ENCODE measurements at regions not wholly inside any gene's neighbourhood (a gene's known extent, or its start where the extent isn't known, plus 50 kb on each side); places are given as distances from the start of the nearest gene placed in this dataset.

DNA sequence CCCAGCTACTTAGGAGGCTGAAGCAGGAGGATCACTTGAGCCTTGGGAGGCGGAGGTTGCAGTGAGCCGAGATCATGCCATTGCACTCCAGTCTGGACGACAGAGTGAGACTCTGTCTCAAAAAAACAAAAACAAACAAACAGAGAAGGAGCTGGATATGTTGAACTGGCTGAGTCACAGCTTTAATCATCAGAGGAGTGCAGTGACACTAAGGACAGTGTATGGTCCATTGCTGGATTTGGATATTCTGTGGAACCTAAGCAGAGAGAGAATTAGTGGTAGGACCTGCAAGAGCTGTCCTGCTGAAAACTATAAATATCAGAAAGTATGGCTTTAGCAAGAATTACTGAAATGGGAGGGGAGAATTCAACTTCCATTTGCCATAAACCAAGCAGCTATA is 163.0 kb upstream of the PELI2 start:
- intact Hi-C loops (cut with DNase I), result no loop called here

DNA sequence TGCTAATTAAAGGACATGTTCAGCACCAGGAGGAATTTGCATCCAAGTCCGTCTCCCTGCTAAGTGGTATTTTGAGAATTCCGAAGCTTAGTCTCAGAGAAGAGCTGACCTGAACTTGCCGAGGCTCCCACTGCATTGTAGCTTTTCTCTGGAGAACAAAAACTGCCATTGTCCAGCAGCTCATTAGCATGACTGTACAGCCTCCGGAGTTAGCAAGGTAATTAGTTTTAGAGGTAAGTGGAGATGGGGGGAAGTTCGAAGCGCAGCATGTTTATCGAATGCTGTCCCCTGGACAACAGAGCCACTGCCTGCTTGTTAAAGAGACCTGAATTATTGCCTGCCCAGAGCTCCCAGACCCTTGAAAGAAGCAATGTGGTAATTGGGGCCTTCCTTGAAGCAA is 160.3 kb upstream of the PELI2 start:
- no peak for DNase-seq (ENCODE audit: low spot score)

More for the DNA sequence above, 163.0 kb upstream of the PELI2 start:
- DNase-seq (ENCODE audit: low spot score), result no peak

DNA sequence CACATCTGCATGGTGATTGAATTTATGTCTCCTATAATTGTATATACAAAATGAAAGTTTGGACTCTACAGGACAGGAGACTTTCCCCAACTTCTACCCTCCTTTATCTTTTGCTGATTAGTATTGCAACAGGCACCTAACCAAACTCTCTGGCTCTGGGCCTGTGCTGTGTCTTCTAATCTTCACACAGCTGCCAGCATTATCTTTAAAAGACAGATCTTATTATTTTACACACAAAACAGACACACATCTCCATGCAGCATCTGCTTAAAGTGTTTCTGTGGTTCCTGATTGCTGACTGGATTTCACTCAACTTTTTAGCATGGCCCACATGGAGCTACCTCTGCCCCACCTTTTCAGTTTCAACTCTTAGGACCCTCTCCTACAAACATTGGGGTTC is 154.9 kb upstream of the PELI2 start:
- DNase-seq (ENCODE audit: low spot score), result no peak
- intact Hi-C loops (cut with DNase I), result no loop called here

More for the DNA sequence above, 160.3 kb upstream of the PELI2 start:
- intact Hi-C loops (cut with DNase I), result no loop called here

DNA sequence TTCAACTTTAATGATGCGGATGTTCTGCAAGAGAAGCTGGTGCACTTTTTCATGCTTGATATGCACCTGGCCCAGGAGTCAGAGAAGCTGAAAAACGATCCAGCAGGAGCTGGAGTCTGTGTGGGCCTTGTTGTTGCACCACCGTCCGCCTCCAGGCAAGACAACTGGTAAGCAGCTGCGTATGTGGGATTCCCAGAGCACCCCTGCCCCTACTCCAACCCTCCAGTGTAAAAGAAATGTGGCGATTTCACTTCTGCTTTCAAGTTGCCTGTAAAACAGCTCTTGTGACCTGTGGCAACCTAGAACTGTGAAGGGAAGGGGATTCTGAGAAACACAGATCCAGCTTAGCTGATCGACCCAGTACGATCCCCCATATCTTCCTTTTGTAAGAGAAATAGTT is 154.1 kb upstream of the PELI2 start:
- intact Hi-C loops (cut with DNase I), result no loop called here
- no peak for DNase-seq (ENCODE audit: low spot score)

DNA sequence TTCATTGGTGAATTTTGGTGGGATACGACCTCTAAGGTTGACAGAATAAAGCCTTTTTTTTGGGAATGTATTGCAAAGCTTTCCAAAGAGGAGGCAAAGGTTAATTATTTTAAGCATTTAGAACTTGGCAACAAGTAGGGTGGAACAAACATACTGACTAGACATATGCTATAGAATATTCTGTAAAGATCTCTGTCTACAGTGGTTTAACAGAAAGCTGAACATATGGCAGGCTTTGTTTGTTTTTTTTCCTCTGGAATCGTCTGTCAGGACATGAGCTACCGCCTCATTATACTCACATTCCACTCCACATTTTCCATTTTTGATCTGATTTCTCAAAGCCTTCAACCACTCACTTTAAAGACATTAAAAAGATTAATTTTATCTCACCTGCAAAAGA is 153.4 kb upstream of the PELI2 start:
- intact Hi-C loops (cut with DNase I), result no loop called here
- DNase-seq (ENCODE audit: low spot score), result no peak

DNA sequence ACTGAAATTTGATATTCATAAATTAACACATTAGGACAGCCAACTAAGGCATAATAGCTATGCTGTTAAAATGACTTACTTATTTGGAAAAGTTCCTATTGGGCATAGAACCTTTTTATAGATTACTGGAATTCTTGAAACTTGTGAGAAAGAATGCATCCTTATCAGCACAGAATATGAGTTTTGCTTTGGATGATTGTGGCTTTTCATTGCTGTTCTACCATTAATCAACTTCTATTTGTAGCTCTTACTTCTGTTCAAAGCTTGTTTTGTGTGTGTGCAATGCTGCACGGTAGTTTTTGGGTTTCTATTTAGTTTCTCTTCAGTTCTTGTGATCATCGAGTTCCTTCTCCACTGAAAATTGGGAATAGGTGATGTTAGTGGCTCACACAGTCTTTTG is 152.4 kb upstream of the PELI2 start:
- intact Hi-C loops (cut with DNase I), result no loop called here
- DNase-seq (ENCODE audit: low spot score), result no peak

DNA sequence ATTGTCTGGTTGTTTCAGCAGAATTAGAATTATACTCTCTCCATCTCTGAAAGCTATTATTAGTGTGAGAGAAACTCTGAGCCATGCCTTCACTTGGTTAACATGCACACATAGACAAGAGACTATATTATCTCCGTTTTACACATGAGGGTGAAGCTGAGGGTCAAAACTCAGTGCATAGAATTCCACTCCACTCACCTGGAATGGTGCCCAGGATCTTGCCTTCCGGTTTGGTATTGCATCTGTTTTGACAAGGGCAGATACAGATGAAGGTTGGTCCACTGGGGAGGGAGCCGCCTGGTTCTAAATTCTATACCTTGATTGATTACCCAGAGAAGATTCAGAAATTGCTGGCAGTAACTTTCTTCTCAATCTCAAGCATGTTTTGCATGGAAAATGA is 149.5 kb upstream of the PELI2 start:
- intact Hi-C loops (cut with DNase I), result no loop called here
- DNase-seq (ENCODE audit: low spot score), result no peak

DNA sequence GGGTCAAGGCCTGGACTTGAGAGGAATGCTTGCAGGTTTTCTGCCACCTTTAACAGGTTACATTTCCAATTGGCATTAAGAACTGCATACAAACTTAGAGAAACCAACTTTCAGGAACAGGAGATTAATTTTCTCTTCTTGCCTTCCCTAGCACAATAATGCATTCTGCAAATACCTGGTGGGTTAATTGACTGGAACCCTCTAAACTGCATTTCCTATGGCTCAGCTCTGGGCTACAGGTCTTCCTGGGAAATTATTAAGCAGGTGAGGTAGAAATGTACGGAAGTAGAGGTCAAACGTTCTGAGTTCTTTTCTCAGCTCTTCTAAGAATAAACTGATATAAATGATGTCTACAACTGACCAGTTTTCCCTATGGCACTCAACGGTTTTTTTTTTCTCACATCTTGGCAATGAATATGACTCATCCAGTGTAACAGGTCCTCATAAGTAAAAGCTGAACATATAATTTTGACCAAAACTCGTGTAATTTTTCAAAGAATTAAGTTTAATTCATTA is 144.9 kb upstream of the PELI2 start:
- intact Hi-C loops (cut with DNase I), result no loop called here
- DNase-seq (ENCODE audit: low spot score), result no peak

DNA sequence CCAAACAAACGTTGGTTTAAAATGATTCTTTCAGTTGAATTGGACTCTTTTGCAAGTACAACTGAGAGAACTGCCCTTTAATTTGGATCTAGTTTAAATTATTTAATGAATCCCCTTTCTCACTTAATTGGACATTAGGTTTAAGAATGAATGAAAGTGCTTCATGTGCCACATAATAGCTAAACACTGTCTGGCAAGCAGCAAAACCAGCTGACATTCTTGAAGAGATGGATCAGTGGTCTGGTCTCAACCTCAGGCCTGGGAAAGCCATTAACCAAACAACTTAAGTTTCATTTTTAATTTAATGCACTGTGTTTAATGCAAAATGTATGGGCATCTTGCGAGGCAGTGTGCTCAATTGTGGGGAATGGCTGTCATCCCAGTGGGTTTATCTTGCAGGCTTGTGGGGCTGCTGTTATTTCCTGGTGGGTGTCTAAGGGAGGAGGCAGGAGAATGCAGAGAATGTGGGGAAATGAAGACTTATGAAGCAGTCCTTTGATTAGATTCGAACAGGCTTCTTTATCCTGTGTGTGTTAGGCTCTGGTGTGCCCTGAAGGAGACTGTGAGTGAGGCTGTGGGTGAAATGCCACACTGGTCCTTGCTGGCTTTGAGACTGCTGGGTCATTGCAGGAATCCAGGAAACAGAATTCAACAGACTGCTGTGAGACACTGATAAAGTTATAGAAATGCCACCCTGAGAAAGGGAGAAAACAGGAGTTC is 144.1 kb upstream of the PELI2 start:
- no peak for DNase-seq (ENCODE audit: low spot score)
- intact Hi-C loops (cut with DNase I), result no loop called here

DNA sequence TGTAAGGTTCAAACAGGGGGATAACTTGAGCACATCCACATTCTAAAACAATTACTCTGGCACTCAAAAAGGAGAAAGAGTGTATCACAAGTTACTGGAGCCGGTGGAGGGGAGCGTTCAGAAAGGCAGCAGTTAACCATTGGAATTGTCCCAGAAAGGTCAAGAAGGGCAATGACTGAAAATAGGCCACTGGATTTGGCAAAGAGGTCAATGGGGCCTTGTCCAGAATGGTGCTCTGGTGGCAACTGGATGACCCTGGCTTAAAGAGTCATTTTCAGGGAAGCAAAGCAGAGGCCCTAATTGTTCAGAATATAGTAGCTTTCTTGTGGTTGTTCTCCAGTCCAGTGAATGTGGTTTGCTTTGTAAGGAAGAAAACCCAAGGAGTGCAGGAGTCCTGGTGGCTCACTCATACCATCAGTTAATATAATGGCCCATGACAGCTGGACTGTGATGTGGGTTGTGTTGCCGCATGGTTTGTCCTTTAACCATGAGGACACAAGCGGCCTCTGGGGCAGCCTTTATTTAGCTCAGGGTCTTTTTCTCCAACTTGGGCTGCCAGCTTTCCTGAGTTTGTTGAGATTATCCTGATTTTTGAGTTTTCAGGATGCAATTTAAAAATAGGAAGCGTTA is 142.8 kb upstream of the PELI2 start:
- intact Hi-C loops (cut with DNase I), result no loop called here
- no peak for DNase-seq (ENCODE audit: low spot score)

DNA sequence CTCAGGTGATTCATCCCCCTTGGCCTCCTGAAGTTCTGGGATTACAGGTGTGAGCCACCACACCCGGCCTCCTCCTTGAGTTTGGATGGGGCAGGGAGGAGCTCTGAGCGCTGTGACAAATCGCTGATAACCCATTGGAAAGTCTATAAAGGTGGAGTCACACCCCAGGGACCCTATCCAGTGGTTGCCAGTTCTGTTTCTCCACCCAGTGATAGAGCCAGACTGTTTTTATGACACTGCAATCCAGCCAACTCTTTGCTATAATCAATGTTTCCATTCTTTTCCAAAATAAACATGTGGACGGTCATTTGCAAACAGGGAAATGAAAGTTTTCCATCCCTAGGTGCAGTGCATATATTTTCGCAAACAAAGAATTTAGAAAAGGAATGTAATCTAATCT is 142.0 kb upstream of the PELI2 start:
- intact Hi-C loops (cut with DNase I), result no loop called here
- DNase-seq (ENCODE audit: low spot score), result no peak

DNA sequence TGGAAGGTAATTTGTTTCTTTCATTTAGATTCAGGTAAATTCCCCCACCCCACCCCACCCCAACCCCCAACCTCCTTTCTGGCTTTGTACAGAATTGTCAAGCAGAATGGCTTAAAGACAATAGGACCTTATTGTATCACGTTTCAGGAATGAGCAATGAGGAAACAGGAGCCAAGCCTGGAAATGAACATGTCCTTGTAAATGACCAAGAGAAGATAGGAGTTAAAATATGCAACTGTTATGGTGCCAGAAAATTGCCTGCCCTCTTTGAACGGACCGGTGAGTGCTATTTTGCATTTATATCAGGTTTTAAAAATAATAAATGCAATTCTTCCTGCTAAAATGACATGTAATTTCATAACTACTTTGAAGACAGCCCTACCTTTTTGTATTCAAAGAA is 141.6 kb upstream of the PELI2 start:
- intact Hi-C loops (cut with DNase I), result no loop called here
- DNase-seq (ENCODE audit: low spot score), result no peak

DNA sequence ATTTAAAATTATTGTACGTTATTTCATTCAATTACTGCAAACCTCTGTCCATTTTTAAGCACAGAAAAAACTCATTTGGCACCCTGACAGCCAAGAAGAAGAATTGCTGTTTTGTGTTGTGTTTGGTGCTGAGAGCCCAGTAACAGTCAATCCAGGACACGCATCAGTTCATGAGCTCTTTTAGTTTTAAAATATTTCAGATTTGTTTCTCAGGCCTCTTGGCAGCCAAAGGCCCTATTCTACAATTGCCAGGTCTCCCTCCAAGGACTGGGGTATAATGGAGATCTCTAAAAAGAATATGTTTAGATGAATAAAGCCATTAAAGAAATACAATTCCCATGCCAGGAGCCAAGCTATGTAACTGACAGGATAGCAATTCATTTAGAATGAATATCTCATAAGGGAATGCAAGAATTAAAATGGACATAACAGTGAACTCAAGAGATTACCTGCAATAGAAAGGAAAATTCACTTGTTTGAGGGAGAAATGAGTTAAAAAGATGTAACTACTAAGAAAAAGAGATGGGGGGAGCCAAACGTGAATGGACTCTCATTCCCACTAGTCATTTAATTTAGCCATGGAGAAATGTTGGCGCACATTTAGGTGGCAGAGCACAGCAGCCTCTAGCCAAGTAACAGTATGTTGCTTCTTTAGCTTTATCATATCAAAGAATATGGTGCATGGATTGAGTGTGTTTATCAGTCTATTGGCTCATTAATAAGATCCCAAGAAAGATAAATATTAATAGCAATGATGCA is 140.6 kb upstream of the PELI2 start:
- DNase-seq (ENCODE audit: low spot score), result no peak
- intact Hi-C loops (cut with DNase I), result no loop called here

DNA sequence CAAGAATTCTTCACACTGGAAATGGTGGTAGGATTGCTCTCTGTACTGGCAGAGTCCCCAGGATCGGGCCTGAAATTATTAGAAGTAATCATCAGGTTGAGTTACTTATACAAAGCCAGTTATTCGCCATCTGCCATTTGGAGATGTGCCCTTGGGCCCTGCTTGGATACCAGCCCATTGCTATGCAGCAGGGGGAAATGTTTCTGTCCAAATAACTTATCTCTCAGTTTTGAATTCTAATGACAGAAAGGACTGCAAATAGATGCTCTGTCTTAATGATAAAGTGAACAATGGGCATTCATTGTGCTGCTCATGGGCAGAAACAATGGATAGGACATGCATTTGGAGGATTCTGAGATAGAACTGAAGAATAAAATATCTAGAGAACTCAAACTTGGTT is 139.1 kb upstream of the PELI2 start:
- intact Hi-C loops (cut with DNase I), result no loop called here
- no peak for DNase-seq (ENCODE audit: low spot score)

DNA sequence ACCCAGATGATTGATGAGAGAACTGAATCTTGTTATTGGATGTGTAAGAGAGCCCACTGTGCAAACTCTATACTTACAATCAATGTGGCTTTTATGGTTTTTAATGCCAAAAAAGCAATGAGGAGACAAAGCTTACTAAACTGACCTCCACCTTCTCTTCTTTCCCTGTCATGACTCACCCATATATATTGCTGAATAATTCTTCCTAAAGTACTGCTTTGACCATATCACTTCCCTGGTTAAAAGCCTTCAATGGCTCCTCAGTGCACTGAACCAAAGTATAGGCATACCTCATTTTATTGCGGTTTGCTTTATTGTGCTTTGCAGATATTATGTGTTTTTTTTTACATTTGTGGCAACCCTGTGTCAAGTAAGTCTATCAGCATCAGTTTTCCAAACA is 138.4 kb upstream of the PELI2 start:
- DNase-seq (ENCODE audit: low spot score), result no peak
- intact Hi-C loops (cut with DNase I), result no loop called here

DNA sequence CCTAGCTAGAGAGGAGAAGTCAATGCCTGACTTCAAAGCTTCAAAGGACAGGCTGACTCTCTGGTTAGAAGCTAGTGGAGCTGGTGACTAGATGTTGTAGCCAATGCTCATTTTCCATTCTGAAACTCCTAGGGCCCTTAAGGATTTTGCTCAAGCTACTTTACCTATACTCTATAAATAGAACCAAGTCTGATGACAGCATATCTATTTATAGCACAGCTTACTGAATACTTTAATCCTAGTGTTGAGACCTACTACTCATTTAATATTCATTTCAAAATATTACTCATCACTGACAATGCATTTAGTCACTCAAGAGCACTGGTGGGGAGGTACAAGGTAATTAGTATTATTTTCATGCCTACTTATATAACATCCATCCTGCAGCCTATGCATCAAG is 137.2 kb upstream of the PELI2 start:
- intact Hi-C loops (cut with DNase I), result no loop called here
- DNase-seq (ENCODE audit: low spot score), result no peak

DNA sequence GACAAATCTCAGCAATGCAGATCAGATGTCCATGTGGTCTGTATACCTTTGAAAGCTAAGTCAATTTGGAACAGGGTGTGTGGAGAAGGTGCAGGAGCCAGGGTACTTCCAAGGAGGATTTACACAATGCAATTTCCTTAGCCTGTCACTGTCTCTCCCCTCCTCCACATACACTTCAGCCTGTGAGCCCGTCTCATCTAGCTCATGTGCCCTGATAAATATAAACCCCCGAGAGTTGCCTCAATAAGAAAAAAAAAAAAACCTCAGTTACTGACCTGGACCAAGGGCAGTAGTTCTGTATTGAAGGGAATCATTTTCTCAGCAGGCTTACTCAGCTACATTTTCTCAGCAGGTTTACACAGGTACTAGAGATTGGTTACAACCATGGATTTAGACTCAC is 132.1 kb upstream of the PELI2 start:
- no peak for DNase-seq (ENCODE audit: low spot score)
- intact Hi-C loops (cut with DNase I), result no loop called here

DNA sequence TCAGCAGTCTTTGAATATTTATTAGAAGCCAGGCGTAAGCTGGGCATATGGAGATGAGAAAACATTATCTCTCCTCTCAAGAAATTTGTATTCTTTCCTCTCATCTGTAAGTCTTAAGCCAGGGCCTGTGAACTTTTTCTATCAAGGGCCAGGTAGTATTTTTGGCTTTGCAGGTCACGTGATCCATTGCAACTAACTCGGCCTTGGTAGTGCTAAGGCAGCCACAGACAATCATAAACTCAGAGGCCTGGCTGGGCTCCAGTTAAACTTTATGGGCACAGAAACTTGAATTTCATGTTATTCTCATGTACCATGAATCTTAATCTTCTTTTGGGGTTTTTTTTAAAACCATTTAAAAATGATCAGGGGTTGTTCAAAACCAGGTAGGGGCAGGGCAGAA is 117.4 kb upstream of the PELI2 start:
- DNase-seq (ENCODE audit: low spot score), result no peak
- intact Hi-C loops (cut with DNase I), result no loop called here

DNA sequence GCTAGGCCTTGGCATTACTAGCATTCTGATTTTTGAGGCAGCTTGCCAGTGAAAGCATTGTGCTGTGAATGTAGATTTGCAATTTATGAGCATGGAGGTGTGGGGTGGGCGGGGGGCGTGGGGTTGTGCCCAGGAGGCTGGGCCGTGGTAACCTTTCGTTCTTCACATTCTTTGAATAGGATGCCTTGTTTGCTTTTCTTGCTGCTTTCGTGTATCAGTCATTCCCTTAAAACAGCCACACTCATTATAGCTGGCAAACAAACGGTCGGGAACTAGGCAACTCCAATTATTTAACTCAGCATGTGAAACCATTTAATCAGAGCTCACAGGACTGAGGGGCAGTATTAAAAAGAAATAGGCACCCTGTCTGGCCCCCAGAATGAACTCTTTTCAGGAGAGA is 115.9 kb upstream of the PELI2 start:
- intact Hi-C loops (cut with DNase I), result no loop called here
- no peak for DNase-seq (ENCODE audit: low spot score)

DNA sequence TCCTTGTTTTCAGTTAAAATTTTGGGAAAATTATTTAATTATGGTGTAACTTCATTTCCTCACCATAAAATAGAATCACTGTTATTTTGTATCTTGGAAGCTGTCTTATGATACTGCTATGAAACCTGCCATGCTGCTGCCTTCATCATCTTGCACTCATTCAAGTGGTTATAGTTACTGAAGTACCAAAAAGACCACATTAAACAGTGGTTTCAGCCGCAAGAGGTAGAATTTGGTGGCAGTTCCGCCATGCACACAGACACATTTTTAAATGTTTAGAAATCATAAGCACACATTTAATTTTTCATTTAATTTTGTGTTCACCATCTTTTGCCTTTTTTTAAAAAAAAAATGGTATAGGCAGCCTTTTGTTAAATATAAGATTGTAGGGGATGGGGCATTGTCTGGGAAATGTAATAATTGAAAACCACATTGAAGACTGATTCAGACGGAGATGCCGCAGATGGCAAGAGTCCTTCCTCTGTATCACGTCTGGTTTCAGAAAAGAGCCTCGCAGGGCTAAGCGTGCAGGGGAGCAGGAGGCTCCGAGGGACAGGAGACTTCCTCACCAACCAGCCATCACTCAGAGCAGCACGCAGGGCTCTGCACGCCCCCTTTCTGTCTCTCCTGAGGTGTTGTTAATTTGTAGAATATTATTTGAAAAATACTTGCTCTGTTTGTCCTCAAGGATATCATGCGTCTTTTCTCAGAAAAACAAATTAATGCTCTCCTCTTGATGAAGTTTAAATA is 115.2 kb upstream of the PELI2 start:
- no peak for DNase-seq (ENCODE audit: low spot score)
- intact Hi-C loops (cut with DNase I), result no loop called here
